ENCODE measurements at regions not wholly inside any gene's neighbourhood (a gene's known extent, or its start where the extent isn't known, plus 50 kb on each side); places are given as distances from the start of the nearest gene placed in this dataset.

GRCh38 chr4:4735870-4736269, 123.6 kb upstream of the MSX1 start:
- DNase-seq (ENCODE audit: low spot score), result no peak

- no peak for DNase-seq (ENCODE audit: low spot score)
These were observed 124.2 kb upstream of the MSX1 start for GRCh38 chr4:4735136-4735750.

- no peak for DNase-seq (ENCODE audit: low spot score)
These were observed 125.0 kb upstream of the MSX1 start for GRCh38 chr4:4734425-4734824.

GRCh38 chr4:4733663-4734062, 125.8 kb upstream of the MSX1 start:
- no peak for DNase-seq (ENCODE audit: low spot score)

GRCh38 chr4:4730249-4730648, 129.2 kb upstream of the MSX1 start:
- no peak for DNase-seq (ENCODE audit: low spot score)

GRCh38 chr4:4729206-4729605, 130.3 kb upstream of the MSX1 start:
- DNase-seq (ENCODE audit: low spot score), result no peak

GRCh38 chr4:4727536-4727935, 131.9 kb upstream of the MSX1 start:
- no peak for DNase-seq (ENCODE audit: low spot score)

- no peak for DNase-seq (ENCODE audit: low spot score)
These were observed 133.4 kb upstream of the MSX1 start for GRCh38 chr4:4726051-4726450.

- no peak for DNase-seq (ENCODE audit: low spot score)
These were observed 135.1 kb upstream of the MSX1 start for GRCh38 chr4:4724321-4724720.

- no peak for DNase-seq (ENCODE audit: low spot score)
These were observed 137.8 kb upstream of the MSX1 start for GRCh38 chr4:4721636-4722035.

GRCh38 chr4:4720646-4721045, 138.8 kb upstream of the MSX1 start:
- no peak for DNase-seq (ENCODE audit: low spot score)

- no peak for DNase-seq (ENCODE audit: low spot score)
These were observed 140.0 kb upstream of the MSX1 start for GRCh38 chr4:4719436-4719835.

GRCh38 chr4:4717692-4718091, 141.8 kb upstream of the MSX1 start:
- no peak for DNase-seq (ENCODE audit: low spot score)

GRCh38 chr4:4714331-4714730, 145.1 kb upstream of the MSX1 start:
- DNase-seq (ENCODE audit: low spot score), result no peak

- DNase-seq (ENCODE audit: low spot score), result no peak
These were observed 146.5 kb upstream of the MSX1 start for GRCh38 chr4:4712800-4713528.

- DNase-seq (ENCODE audit: low spot score), result no peak
These were observed 147.6 kb upstream of the MSX1 start for GRCh38 chr4:4711902-4712301.

- DNase-seq (ENCODE audit: low spot score), result no peak
These were observed 149.7 kb upstream of the MSX1 start for GRCh38 chr4:4709736-4710135.

- no peak for DNase-seq (ENCODE audit: low spot score)
These were observed 155.2 kb upstream of the MSX1 start for GRCh38 chr4:4704267-4704666.

- no peak for DNase-seq (ENCODE audit: low spot score)
These were observed 155.7 kb upstream of the STX18 start for GRCh38 chr4:4697584-4697983.

- no peak for DNase-seq (ENCODE audit: low spot score)
These were observed 154.7 kb upstream of the STX18 start for GRCh38 chr4:4696530-4696929.

- no peak for DNase-seq (ENCODE audit: low spot score)
These were observed 153.6 kb upstream of the STX18 start for GRCh38 chr4:4695497-4695896.

GRCh38 chr4:4694827-4695226, 153.0 kb upstream of the STX18 start:
- no peak for DNase-seq (ENCODE audit: low spot score)

GRCh38 chr4:4694296-4694772, 152.5 kb upstream of the STX18 start:
- no peak for DNase-seq (ENCODE audit: low spot score)

GRCh38 chr4:4693755-4694295, 152.0 kb upstream of the STX18 start:
- DNase-seq (ENCODE audit: low spot score), result no peak
